Kidney (tissue), 13 donors: ENCODE measurements at regions not wholly inside any gene's neighbourhood (a gene's known extent, or its start where the extent isn't known, plus 50 kb on each side); places are given as distances from the start of the nearest gene placed in this dataset.

Source experiments
- DNase-seq, 5 donors: peaks; one replicate each; pipeline ENCODE4 v3.0.0-alpha.2; 2013 to 2020
- FAIRE-seq: peaks from 2 replicates; lab custom pipeline; 2012; peaks lifted over from hg19 to GRCh38; lab: Jason Lieb, UNC
- H3K27ac ChIP-seq, 2 donors: one replicate each; pipeline ENCODE4 v1.7.0; 2013; ENCODE audit warnings: low read depth in 2 of 2, low read length in 2 of 2, inconsistent platforms in 1 of 2
- H3K27me3 ChIP-seq: one replicate; pipeline ENCODE4 v1.7.1; 2013; ENCODE audit warnings: low read length, inconsistent platforms; ENCODE audit not compliant: control insufficient read depth, insufficient read depth
- H3K36me3 ChIP-seq, 3 donors: one replicate each; pipeline versions ENCODE4 v1.7.0 to v1.7.1; 2013; ENCODE audit warnings: low read length in 3 of 3, control low read depth in 1 of 3, inconsistent platforms in 1 of 3; ENCODE audit not compliant: insufficient read depth in 3 of 3, control insufficient read depth in 2 of 3
- H3K4me1 ChIP-seq, 3 donors: one replicate each; pipeline versions ENCODE4 v1.7.0 to v1.7.1; 2013; ENCODE audit warnings: low read length in 3 of 3, inconsistent platforms in 1 of 3, low read depth in 1 of 3; ENCODE audit not compliant: control insufficient read depth in 2 of 3, insufficient read depth in 2 of 3
- H3K4me3 ChIP-seq, 3 donors: one replicate each; pipeline versions ENCODE4 v1.7.0 to v1.8.1; 2013; ENCODE audit warnings: low read length in 3 of 3, control low read depth in 1 of 3, inconsistent platforms in 1 of 3
- H3K9ac ChIP-seq, 3 donors: one replicate each; pipeline versions ENCODE4 v1.7.0 to v1.7.1; 2013; ENCODE audit warnings: low read length in 3 of 3, control low read depth in 1 of 3, inconsistent platforms in 1 of 3
- H3K9me3 ChIP-seq, 3 donors: one replicate each; pipeline versions ENCODE4 v1.7.0 to v1.7.1; 2013; ENCODE audit warnings: low read length in 3 of 3, control low read depth in 1 of 3, inconsistent platforms in 1 of 3; ENCODE audit not compliant: control insufficient read depth in 2 of 3, insufficient read depth in 1 of 3
- intact Hi-C: fragments of 100-400 bp; cut with DNase I; formaldehyde crosslinking; loops from one replicate; pipeline ENCODE4 v1.11.1; 2022
- TF ChIP-seq, protein P1 (sequence below): IDR thresholded peaks from 3 replicates; pipeline ENCODE4 v1.5.1; 2012; ENCODE audit warnings: mild to moderate bottlenecking, moderate library complexity, borderline replicate concordance; ENCODE audit not compliant: insufficient read depth; ENCODE audit errors: extremely low read depth
- donor health status: control.
- donor health status: control.
- donor health status: control.
- donor health status: control.
- donor health status: control.
- donor health status: DM: yes; HTN: yes; CAD: no.
- donor health status: Normal renal cell carcinoma (clear cell type).

DNA sequence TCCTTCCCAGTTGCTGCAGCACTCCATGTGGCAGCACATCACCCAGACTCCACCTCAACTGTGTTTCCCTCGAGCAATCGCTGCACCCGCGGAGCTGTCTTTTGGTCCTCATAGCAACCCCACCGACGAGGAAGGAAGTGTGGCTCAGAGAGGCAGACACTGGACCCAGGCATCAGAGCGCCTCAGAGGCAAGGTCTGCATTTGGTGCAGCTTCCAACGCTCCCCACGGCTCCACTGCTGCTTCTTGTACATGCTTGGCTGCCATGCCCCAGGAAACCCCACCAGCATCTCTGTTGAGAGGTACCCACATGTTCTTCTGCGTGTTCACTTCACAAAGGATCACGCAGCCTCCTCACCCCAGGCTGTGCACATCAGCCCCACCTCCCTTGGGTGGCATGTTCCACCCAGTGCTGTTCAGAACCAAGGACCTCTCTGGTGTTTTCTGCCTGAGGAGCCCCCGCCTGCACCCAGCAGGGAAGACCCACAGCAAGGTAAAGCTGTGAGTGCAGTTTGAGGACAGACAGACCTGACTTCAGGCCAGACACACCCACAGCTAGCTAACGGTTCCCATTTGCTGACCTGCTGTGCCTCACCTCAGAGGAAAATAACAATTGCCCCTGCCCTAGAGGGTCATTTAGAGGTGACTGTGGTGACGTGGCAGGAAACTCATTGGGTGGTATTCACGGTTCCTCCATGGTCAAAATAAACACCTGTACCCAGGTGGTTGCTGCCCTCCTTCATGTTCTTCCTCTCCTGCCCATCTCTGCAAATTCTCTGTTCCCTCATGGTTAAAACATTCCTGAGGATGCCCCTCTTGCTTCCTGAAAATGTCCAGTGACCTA is 326.3 kb upstream of the MYT1L start:
- Histone ChIP-seq H3K27ac (no peak overlapping the region), H3K4me3 (no peak overlapping the region), H3K27me3 (no peaks in the 10 kb centered on the region), H3K9ac (no peak overlapping the region), H3K9me3 (no peaks in the 10 kb centered on the region), H3K4me1 (peaks cover 0 to 7% (median 0%) of the 10 kb centered on the region in 3 donors), H3K36me3 (no peaks in the 10 kb centered on the region)
- FAIRE-seq = no peak
- TF ChIP-seq, protein P1, sequence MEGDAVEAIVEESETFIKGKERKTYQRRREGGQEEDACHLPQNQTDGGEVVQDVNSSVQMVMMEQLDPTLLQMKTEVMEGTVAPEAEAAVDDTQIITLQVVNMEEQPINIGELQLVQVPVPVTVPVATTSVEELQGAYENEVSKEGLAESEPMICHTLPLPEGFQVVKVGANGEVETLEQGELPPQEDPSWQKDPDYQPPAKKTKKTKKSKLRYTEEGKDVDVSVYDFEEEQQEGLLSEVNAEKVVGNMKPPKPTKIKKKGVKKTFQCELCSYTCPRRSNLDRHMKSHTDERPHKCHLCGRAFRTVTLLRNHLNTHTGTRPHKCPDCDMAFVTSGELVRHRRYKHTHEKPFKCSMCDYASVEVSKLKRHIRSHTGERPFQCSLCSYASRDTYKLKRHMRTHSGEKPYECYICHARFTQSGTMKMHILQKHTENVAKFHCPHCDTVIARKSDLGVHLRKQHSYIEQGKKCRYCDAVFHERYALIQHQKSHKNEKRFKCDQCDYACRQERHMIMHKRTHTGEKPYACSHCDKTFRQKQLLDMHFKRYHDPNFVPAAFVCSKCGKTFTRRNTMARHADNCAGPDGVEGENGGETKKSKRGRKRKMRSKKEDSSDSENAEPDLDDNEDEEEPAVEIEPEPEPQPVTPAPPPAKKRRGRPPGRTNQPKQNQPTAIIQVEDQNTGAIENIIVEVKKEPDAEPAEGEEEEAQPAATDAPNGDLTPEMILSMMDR = no peak
- intact Hi-C loops = no loop called here
- no peak for DNase-seq

DNA sequence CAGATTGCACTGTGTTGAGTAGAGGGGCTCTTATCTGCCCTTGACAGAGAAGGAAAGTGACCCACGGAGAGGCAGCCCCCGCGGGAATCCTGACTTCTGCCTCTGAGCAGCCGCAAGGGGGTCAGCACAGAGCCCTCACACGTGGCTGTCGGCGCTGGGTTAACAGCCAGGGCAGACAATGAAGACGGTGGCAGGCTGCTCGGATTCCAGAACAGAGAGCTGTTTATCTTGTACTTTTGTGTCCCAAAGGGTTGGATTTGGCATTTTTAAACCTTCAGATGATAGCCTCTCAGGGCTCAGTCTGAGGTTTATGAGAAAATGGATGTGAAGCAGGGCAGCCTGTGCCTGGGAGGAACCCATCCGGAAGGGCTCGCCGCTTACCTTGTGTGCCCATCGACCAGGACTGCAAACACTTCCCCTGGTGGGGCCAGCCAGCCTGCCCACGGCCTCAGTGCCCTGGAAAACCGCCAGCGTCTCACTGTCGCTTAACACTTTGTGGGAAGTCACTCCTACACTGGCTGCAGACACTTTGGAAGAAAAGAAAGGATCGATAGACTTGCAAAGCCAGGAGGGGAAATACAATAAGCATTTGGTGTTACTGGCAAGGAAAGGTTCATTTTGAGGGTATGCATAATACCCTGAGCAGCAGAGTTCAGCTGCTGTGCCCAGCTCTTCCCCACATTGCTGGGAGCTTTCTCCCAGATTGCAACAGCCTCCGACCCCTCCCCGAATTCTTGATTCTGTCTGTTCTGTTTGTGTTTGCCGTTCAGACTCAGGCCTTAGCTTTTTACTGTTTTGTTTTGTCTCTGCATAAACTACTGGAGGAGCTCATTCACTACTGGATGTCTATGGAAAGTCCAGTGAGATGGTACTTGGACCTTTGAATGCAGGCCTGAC is 325.3 kb upstream of the MYT1L start:
- H3K27me3 ChIP-seq = no peaks in the 10 kb centered on the region
- DNase-seq = peak in 3 of 5 donors; percentile 61 to 67 (median 66)
- TF ChIP-seq, protein P1 = no peak
- no peaks in the 10 kb centered on the region for H3K9me3 ChIP-seq
- no peak overlapping the region for H3K4me3 ChIP-seq
- no peak for FAIRE-seq
- no peaks in the 10 kb centered on the region for H3K36me3 ChIP-seq
- H3K27ac ChIP-seq = no peak overlapping the region
- no peak overlapping the region for H3K9ac ChIP-seq
- peaks cover 0 to 7% (median 0%) of the 10 kb centered on the region in 3 donors for H3K4me1 ChIP-seq
- intact Hi-C loops = no loop called here

DNA sequence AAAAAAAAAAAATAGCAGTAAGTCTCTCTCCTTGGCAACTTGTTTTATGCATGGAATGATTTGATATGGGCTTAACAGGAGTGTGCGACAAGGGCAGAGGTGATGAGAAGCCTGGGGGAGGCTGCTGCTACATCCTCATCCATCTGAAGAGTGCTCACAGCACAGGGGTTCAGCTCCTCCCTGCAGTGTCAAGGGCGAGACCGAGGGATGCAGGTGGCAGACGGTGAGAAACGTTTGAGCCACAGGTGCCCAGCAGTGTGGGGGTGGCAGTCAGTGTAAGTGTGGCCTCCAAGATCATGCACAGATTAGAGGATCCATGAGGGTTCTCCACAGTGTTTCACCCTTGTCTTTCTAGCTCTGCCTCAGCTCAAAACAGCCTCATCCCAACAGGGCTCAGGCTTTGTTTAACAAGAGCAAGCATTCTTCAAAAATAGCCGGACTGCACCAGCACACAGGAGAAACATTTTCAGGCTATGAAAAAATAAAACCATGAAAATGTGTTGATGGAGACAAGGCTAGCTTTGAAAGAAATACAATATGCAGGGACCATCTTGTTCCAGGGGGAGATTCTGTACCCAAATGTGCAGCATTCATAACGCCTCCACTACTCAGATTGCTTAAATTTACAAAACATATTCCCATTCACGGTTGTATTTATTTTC is 324.5 kb upstream of the MYT1L start:
- no peak overlapping the region for H3K27ac ChIP-seq
- H3K4me3 ChIP-seq = no peak overlapping the region
- no peak overlapping the region for H3K9ac ChIP-seq
- DNase-seq = peak in 2 of 5 donors; percentile 43 to 55
- intact Hi-C loops = no loop called here
- no peaks in the 10 kb centered on the region for H3K9me3 ChIP-seq
- H3K4me1 ChIP-seq = peaks cover 0 to 7% (median 0%) of the 10 kb centered on the region in 3 donors
- no peaks in the 10 kb centered on the region for H3K27me3 ChIP-seq
- TF ChIP-seq, protein P1 = no peak
- no peak for FAIRE-seq
- no peaks in the 10 kb centered on the region for H3K36me3 ChIP-seq
